ENCODE measurements at regions not wholly inside any gene's neighbourhood (a gene's known extent, or its start where the extent isn't known, plus 50 kb on each side); places are given as distances from the start of the nearest gene placed in this dataset.

- Histone ChIP-seq H3K4me1 (ENCODE audit: control insufficient read depth in 2 of 2, insufficient read depth in 2 of 2, low read length in 2 of 2) (peaks cover 36 to 44% of the 10 kb centered on the region in 2 donors), H3K9me3 (ENCODE audit: control insufficient read depth in 2 of 2, low read length in 2 of 2) (no peaks in the 10 kb centered on the region), H3K4me3 (ENCODE audit: low read length in 2 of 2) (no peak overlapping the region), H3K36me3 (ENCODE audit: control insufficient read depth in 2 of 2, insufficient read depth in 2 of 2, low read length in 2 of 2) (no peaks in the 10 kb centered on the region), H3K27me3 (ENCODE audit: control insufficient read depth in 2 of 2, insufficient read depth in 2 of 2, low read length in 2 of 2) (no peaks in the 10 kb centered on the region), H3K9ac (ENCODE audit: low read depth in 1 of 2, low read length in 2 of 2) (no peak overlapping the region), H3K27ac (ENCODE audit: low read depth in 2 of 2, low read length in 2 of 2) (peak overlapping the region; percentile 26 to 73)
These were observed 203.4 kb upstream of the ID2 start for GRCh38 chr2:8478471-8478793.

GRCh38 chr2:8479298-8479697 lies 202.6 kb upstream of the ID2 start:
- Histone ChIP-seq H3K4me1 (ENCODE audit: control insufficient read depth in 2 of 2, insufficient read depth in 2 of 2, low read length in 2 of 2) (peaks cover 36 to 42% of the 10 kb centered on the region in 2 donors), H3K27me3 (ENCODE audit: control insufficient read depth in 2 of 2, insufficient read depth in 2 of 2, low read length in 2 of 2) (no peaks in the 10 kb centered on the region), H3K9ac (ENCODE audit: low read depth in 1 of 2, low read length in 2 of 2) (no peak overlapping the region), H3K9me3 (ENCODE audit: control insufficient read depth in 2 of 2, low read length in 2 of 2) (no peaks in the 10 kb centered on the region), H3K27ac (ENCODE audit: low read depth in 2 of 2, low read length in 2 of 2) (peak overlapping the region; percentile 0 to 51), H3K36me3 (ENCODE audit: control insufficient read depth in 2 of 2, insufficient read depth in 2 of 2, low read length in 2 of 2) (no peaks in the 10 kb centered on the region), H3K4me3 (ENCODE audit: low read length in 2 of 2) (no peak overlapping the region)

GRCh38 chr2:8480915-8481314 lies 200.9 kb upstream of the ID2 start:
- no peak overlapping the region for H3K4me3 ChIP-seq (ENCODE audit: low read length in 2 of 2)
- no peaks in the 10 kb centered on the region for H3K9me3 ChIP-seq (ENCODE audit: control insufficient read depth in 2 of 2, low read length in 2 of 2)
- H3K4me1 ChIP-seq (ENCODE audit: control insufficient read depth in 2 of 2, insufficient read depth in 2 of 2, low read length in 2 of 2): peaks cover 27 to 37% of the 10 kb centered on the region in 2 donors
- no peaks in the 10 kb centered on the region for H3K27me3 ChIP-seq (ENCODE audit: control insufficient read depth in 2 of 2, insufficient read depth in 2 of 2, low read length in 2 of 2)
- no peak overlapping the region for H3K27ac ChIP-seq (ENCODE audit: low read depth in 2 of 2, low read length in 2 of 2)
- H3K9ac ChIP-seq (ENCODE audit: low read depth in 1 of 2, low read length in 2 of 2): no peak overlapping the region
- H3K36me3 ChIP-seq (ENCODE audit: control insufficient read depth in 2 of 2, insufficient read depth in 2 of 2, low read length in 2 of 2): no peaks in the 10 kb centered on the region

- peaks cover 22 to 32% of the 10 kb centered on the region in 2 donors for H3K4me1 ChIP-seq (ENCODE audit: control insufficient read depth in 2 of 2, insufficient read depth in 2 of 2, low read length in 2 of 2)
- no peaks in the 10 kb centered on the region for H3K36me3 ChIP-seq (ENCODE audit: control insufficient read depth in 2 of 2, insufficient read depth in 2 of 2, low read length in 2 of 2)
- no peak overlapping the region for H3K27ac ChIP-seq (ENCODE audit: low read depth in 2 of 2, low read length in 2 of 2)
- H3K9ac ChIP-seq (ENCODE audit: low read depth in 1 of 2, low read length in 2 of 2): no peak overlapping the region
- H3K9me3 ChIP-seq (ENCODE audit: control insufficient read depth in 2 of 2, low read length in 2 of 2): no peaks in the 10 kb centered on the region
- H3K27me3 ChIP-seq (ENCODE audit: control insufficient read depth in 2 of 2, insufficient read depth in 2 of 2, low read length in 2 of 2): no peaks in the 10 kb centered on the region
- no peak overlapping the region for H3K4me3 ChIP-seq (ENCODE audit: low read length in 2 of 2)
These were observed 200.3 kb upstream of the ID2 start for GRCh38 chr2:8481463-8482009.

GRCh38 chr2:8482432-8482831 lies 199.4 kb upstream of the ID2 start:
- peaks cover 16 to 25% of the 10 kb centered on the region in 2 donors for H3K4me1 ChIP-seq (ENCODE audit: control insufficient read depth in 2 of 2, insufficient read depth in 2 of 2, low read length in 2 of 2)
- H3K27ac ChIP-seq (ENCODE audit: low read depth in 2 of 2, low read length in 2 of 2): no peak overlapping the region
- no peak overlapping the region for H3K4me3 ChIP-seq (ENCODE audit: low read length in 2 of 2)
- H3K9ac ChIP-seq (ENCODE audit: low read depth in 1 of 2, low read length in 2 of 2): no peak overlapping the region
- no peaks in the 10 kb centered on the region for H3K36me3 ChIP-seq (ENCODE audit: control insufficient read depth in 2 of 2, insufficient read depth in 2 of 2, low read length in 2 of 2)
- H3K27me3 ChIP-seq (ENCODE audit: control insufficient read depth in 2 of 2, insufficient read depth in 2 of 2, low read length in 2 of 2): no peaks in the 10 kb centered on the region
- no peaks in the 10 kb centered on the region for H3K9me3 ChIP-seq (ENCODE audit: control insufficient read depth in 2 of 2, low read length in 2 of 2)

GRCh38 chr2:8484502-8485283 lies 197.2 kb upstream of the ID2 start:
- no peak overlapping the region for H3K9ac ChIP-seq (ENCODE audit: low read depth in 1 of 2, low read length in 2 of 2)
- no peaks in the 10 kb centered on the region for H3K9me3 ChIP-seq (ENCODE audit: control insufficient read depth in 2 of 2, low read length in 2 of 2)
- H3K36me3 ChIP-seq (ENCODE audit: control insufficient read depth in 2 of 2, insufficient read depth in 2 of 2, low read length in 2 of 2): no peaks in the 10 kb centered on the region
- H3K27me3 ChIP-seq (ENCODE audit: control insufficient read depth in 2 of 2, insufficient read depth in 2 of 2, low read length in 2 of 2): no peaks in the 10 kb centered on the region
- peaks cover 4 to 5% of the 10 kb centered on the region in 2 donors for H3K4me1 ChIP-seq (ENCODE audit: control insufficient read depth in 2 of 2, insufficient read depth in 2 of 2, low read length in 2 of 2)
- no peak overlapping the region for H3K4me3 ChIP-seq (ENCODE audit: low read length in 2 of 2)
- no peak overlapping the region for H3K27ac ChIP-seq (ENCODE audit: low read depth in 2 of 2, low read length in 2 of 2)

GRCh38 chr2:8485736-8486135 lies 196.1 kb upstream of the ID2 start:
- Histone ChIP-seq H3K27ac (ENCODE audit: low read depth in 2 of 2, low read length in 2 of 2) (no peak overlapping the region), H3K36me3 (ENCODE audit: control insufficient read depth in 2 of 2, insufficient read depth in 2 of 2, low read length in 2 of 2) (no peaks in the 10 kb centered on the region), H3K4me3 (ENCODE audit: low read length in 2 of 2) (no peak overlapping the region), H3K9me3 (ENCODE audit: control insufficient read depth in 2 of 2, low read length in 2 of 2) (no peaks in the 10 kb centered on the region), H3K4me1 (ENCODE audit: control insufficient read depth in 2 of 2, insufficient read depth in 2 of 2, low read length in 2 of 2) (peaks cover 4 to 7% of the 10 kb centered on the region in 2 donors), H3K9ac (ENCODE audit: low read depth in 1 of 2, low read length in 2 of 2) (no peak overlapping the region), H3K27me3 (ENCODE audit: control insufficient read depth in 2 of 2, insufficient read depth in 2 of 2, low read length in 2 of 2) (no peaks in the 10 kb centered on the region)

- Histone ChIP-seq H3K9ac (ENCODE audit: low read depth in 1 of 2, low read length in 2 of 2) (no peak overlapping the region), H3K27ac (ENCODE audit: low read depth in 2 of 2, low read length in 2 of 2) (no peak overlapping the region), H3K4me3 (ENCODE audit: low read length in 2 of 2) (no peak overlapping the region), H3K4me1 (ENCODE audit: control insufficient read depth in 2 of 2, insufficient read depth in 2 of 2, low read length in 2 of 2) (peaks cover 4 to 7% of the 10 kb centered on the region in 2 donors), H3K9me3 (ENCODE audit: control insufficient read depth in 2 of 2, low read length in 2 of 2) (no peaks in the 10 kb centered on the region), H3K27me3 (ENCODE audit: control insufficient read depth in 2 of 2, insufficient read depth in 2 of 2, low read length in 2 of 2) (no peaks in the 10 kb centered on the region), H3K36me3 (ENCODE audit: control insufficient read depth in 2 of 2, insufficient read depth in 2 of 2, low read length in 2 of 2) (no peaks in the 10 kb centered on the region)
These were observed 195.7 kb upstream of the ID2 start for GRCh38 chr2:8486141-8486540.

GRCh38 chr2:8487461-8487932 lies 194.4 kb upstream of the ID2 start:
- Histone ChIP-seq H3K27me3 (ENCODE audit: control insufficient read depth in 2 of 2, insufficient read depth in 2 of 2, low read length in 2 of 2) (no peaks in the 10 kb centered on the region), H3K36me3 (ENCODE audit: control insufficient read depth in 2 of 2, insufficient read depth in 2 of 2, low read length in 2 of 2) (no peaks in the 10 kb centered on the region), H3K9ac (ENCODE audit: low read depth in 1 of 2, low read length in 2 of 2) (peak overlapping the region in 1 of 2 donors; percentile 26), H3K4me1 (ENCODE audit: control insufficient read depth in 2 of 2, insufficient read depth in 2 of 2, low read length in 2 of 2) (peaks cover 5 to 18% of the 10 kb centered on the region in 2 donors), H3K9me3 (ENCODE audit: control insufficient read depth in 2 of 2, low read length in 2 of 2) (no peaks in the 10 kb centered on the region), H3K27ac (ENCODE audit: low read depth in 2 of 2, low read length in 2 of 2) (no peak overlapping the region), H3K4me3 (ENCODE audit: low read length in 2 of 2) (peak overlapping the region in 1 of 2 donors; percentile 48)

GRCh38 chr2:8488001-8488738 lies 193.7 kb upstream of the ID2 start:
- Histone ChIP-seq H3K9me3 (ENCODE audit: control insufficient read depth in 2 of 2, low read length in 2 of 2) (no peaks in the 10 kb centered on the region), H3K36me3 (ENCODE audit: control insufficient read depth in 2 of 2, insufficient read depth in 2 of 2, low read length in 2 of 2) (no peaks in the 10 kb centered on the region), H3K27ac (ENCODE audit: low read depth in 2 of 2, low read length in 2 of 2) (peak overlapping the region in 1 of 2 donors; percentile 16), H3K9ac (ENCODE audit: low read depth in 1 of 2, low read length in 2 of 2) (no peak overlapping the region), H3K4me1 (ENCODE audit: control insufficient read depth in 2 of 2, insufficient read depth in 2 of 2, low read length in 2 of 2) (peaks cover 7 to 22% of the 10 kb centered on the region in 2 donors), H3K4me3 (ENCODE audit: low read length in 2 of 2) (peak overlapping the region in 1 of 2 donors; percentile 48), H3K27me3 (ENCODE audit: control insufficient read depth in 2 of 2, insufficient read depth in 2 of 2, low read length in 2 of 2) (no peaks in the 10 kb centered on the region)
